ENCODE measurements at regions not wholly inside any gene's neighbourhood (a gene's known extent, or its start where the extent isn't known, plus 50 kb on each side); places are given as distances from the start of the nearest gene placed in this dataset.

GRCh38 chr3:145820170-145820569, 340.8 kb downstream of the PLOD2 start:
- no peak overlapping the region for H2AK5ac ChIP-seq (ENCODE audit: insufficient read length, low read length)
- no peak overlapping the region for H4K91ac ChIP-seq (ENCODE audit: insufficient read length, low read depth, low read length)
- Mint-ChIP-seq H3K27me3 (ENCODE audit: low read depth) (no peaks in the 10 kb centered on the region), H3K4me1 (peaks cover 15 to 20% of the 10 kb centered on the region in 2 experiments), H3K4me3 (no peak overlapping the region), H3K9me3 (peaks cover 10 to 12% of the 10 kb centered on the region in 2 experiments; a peak in 4 of 5 replicates), H3K27ac (no peak overlapping the region), H3K36me3 (ENCODE audit: insufficient read depth in 1 of 3, low read depth in 3 of 3) (peaks cover 4 to 9% (median 8%) of the 10 kb centered on the region in 3 experiments; a peak in 6 of 7 replicates)
- no peak overlapping the region for H2BK5ac ChIP-seq (ENCODE audit: insufficient read length, low read length)
- no peak overlapping the region for H4K5ac ChIP-seq (ENCODE audit: insufficient read length, low read depth, low read length)
- H2BK12ac ChIP-seq (ENCODE audit: insufficient read length, low read depth, low read length), result no peak overlapping the region
- no peaks in the 10 kb centered on the region for H4K20me1 ChIP-seq (ENCODE audit: control insufficient read depth, insufficient read depth, insufficient read length)
- no peak overlapping the region for H3T11ph ChIP-seq (ENCODE audit: low read length)
- H3K23me2 ChIP-seq (ENCODE audit: insufficient read length, low read depth, low read length, poor library complexity, severe bottlenecking), result no peaks in the 10 kb centered on the region
- H3K27ac ChIP-seq (ENCODE audit: insufficient read length, low read depth, low read length), result no peak overlapping the region
- no peak overlapping the region for H3K18ac ChIP-seq (ENCODE audit: insufficient read length, low read depth, low read length)
- no peaks in the 10 kb centered on the region for H3K79me1 ChIP-seq (ENCODE audit: insufficient read depth, low read depth, low read length, poor library complexity, severe bottlenecking)
- H2BK120ac ChIP-seq (ENCODE audit: low read depth, low read length, poor library complexity, severe bottlenecking), result no peak overlapping the region
- no peak overlapping the region for H2BK15ac ChIP-seq (ENCODE audit: low read depth, low read length)
- no peak for DNase-seq
- H3K79me2 ChIP-seq (ENCODE audit: insufficient read depth, low read length), result no peaks in the 10 kb centered on the region
- H3K4me1 ChIP-seq (ENCODE audit: insufficient read depth, low read length), result no peaks in the 10 kb centered on the region
- WGBS (ENCODE audit: extremely low coverage, insufficient read length, low lambda C conversion rate), result no CpG with 5 or more reads among the region's 2 CpGs
- H3K9ac ChIP-seq (ENCODE audit: extremely low read depth, insufficient read length, low read length), result no peak overlapping the region
- H3K9me3 ChIP-seq (ENCODE audit: control insufficient read depth, low read depth, low read length), result no peaks in the 10 kb centered on the region
- no peak overlapping the region for H3K4ac ChIP-seq (ENCODE audit: low read depth, low read length)
- no peak overlapping the region for H3K4me2 ChIP-seq (ENCODE audit: insufficient read depth, insufficient read length, low read length)
- TF ChIP-seq CTCF (conservative IDR thresholded peaks at IDR 0.05), result no peak
- no peak overlapping the region for H3K23ac ChIP-seq (ENCODE audit: insufficient read length, low read depth, low read length)
- H4K8ac ChIP-seq (replicated peaks; ENCODE audit: insufficient read length, low read depth, low read length), result no peak overlapping the region
- H3K14ac ChIP-seq (ENCODE audit: insufficient read depth, low read length), result no peak overlapping the region
- no peak overlapping the region for H2BK20ac ChIP-seq (ENCODE audit: low read depth, low read length, poor library complexity, severe bottlenecking)
- H3K56ac ChIP-seq (ENCODE audit: insufficient read length, low read depth, low read length), result no peak overlapping the region
- no peaks in the 10 kb centered on the region for H3K27me3 ChIP-seq (ENCODE audit: insufficient read depth, low read length)
- no peak overlapping the region for H2AFZ ChIP-seq (ENCODE audit: low read length)

All from H9 (cell line).